ENCODE measurements at regions not wholly inside any gene's neighbourhood (a gene's known extent, or its start where the extent isn't known, plus 50 kb on each side); places are given as distances from the start of the nearest gene placed in this dataset.

- TF ChIP-seq SUZ12 (IDR thresholded peaks at IDR 0.05; ENCODE audit: extremely low read depth, insufficient read depth, insufficient read length) (no peak), YY1 (IDR thresholded peaks at IDR 0.05; ENCODE audit: insufficient read depth, insufficient read length) (no peak), ZNF274 (IDR thresholded peaks at IDR 0.05; ENCODE audit: low read depth, low read length) (no peak)
Measured at GRCh38 chr9:110129425-110129824, 78.5 kb downstream of the C9orf152 start.

All from NT2/D1 (cell line).